ENCODE measurements at regions not wholly inside any gene's neighbourhood (a gene's known extent, or its start where the extent isn't known, plus 50 kb on each side); places are given as distances from the start of the nearest gene placed in this dataset.
A peak's percentile ranks its signal among the peaks of the same experiment; 100 is the strongest.

DNA sequence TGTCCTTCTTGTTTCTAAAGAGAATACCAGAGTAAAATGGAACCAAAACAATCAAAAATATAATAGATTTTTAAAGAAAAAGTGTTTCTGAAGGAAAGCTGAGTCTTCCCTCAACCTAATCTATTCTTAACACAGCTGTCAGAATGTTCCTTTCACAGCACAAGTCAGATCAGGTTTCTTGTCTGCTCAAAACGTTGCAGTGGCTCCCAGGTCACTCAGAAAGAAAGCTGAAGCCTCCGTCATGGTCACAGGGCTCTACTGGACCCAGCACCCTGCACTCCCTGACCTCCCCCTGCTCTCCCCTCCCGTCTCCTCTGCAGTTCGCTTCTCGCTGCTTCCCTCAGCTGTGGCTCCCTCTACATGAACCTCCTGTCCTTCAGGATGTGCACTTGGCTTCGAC lies 90.7 kb upstream of the PTPRM start:
- H3K23me2 ChIP-seq (ENCODE audit: insufficient read length, low read depth, low read length, poor library complexity, severe bottlenecking) = no peaks in the 10 kb centered on the region
- H4K20me1 ChIP-seq (ENCODE audit: control insufficient read depth, insufficient read depth, insufficient read length) = no peaks in the 10 kb centered on the region
- Mint-ChIP-seq H3K36me3 (ENCODE audit: insufficient read depth in 1 of 3, low read depth in 3 of 3) (no peaks in the 10 kb centered on the region), H3K27me3 (ENCODE audit: low read depth) (peaks cover 5% of the 10 kb centered on the region; the same call in 1 of the 2 replicates), H3K27ac (peak overlapping the region in 1 of 3 experiments; percentile 44; a peak in 1 of 7 replicates), H3K9me3 (no peaks in the 10 kb centered on the region), H3K4me3 (no peak overlapping the region), H3K4me1 (peaks cover 9 to 10% of the 10 kb centered on the region in 2 experiments)
- H3K14ac ChIP-seq (ENCODE audit: insufficient read depth, low read length) = no peak overlapping the region
- H2BK20ac ChIP-seq (ENCODE audit: low read depth, low read length, poor library complexity, severe bottlenecking) = no peak overlapping the region
- H2AK5ac ChIP-seq (ENCODE audit: insufficient read length, low read length) = no peak overlapping the region
- no peak overlapping the region for H2BK12ac ChIP-seq (ENCODE audit: insufficient read length, low read depth, low read length)
- no peaks in the 10 kb centered on the region for H3K79me2 ChIP-seq (ENCODE audit: insufficient read depth, low read length)
- no peak overlapping the region for H2BK15ac ChIP-seq (ENCODE audit: low read depth, low read length)
- H3K4me1 ChIP-seq (ENCODE audit: insufficient read depth, low read length) = no peaks in the 10 kb centered on the region; the same call in 1 of the 2 replicates
- no peak overlapping the region for H3K27ac ChIP-seq (ENCODE audit: insufficient read length, low read depth, low read length)
- H2AFZ ChIP-seq (ENCODE audit: low read length) = no peak overlapping the region
- H3K18ac ChIP-seq (ENCODE audit: insufficient read length, low read depth, low read length) = no peak overlapping the region
- WGBS (ENCODE audit: extremely low coverage, insufficient read length, low lambda C conversion rate) = no CpG with 5 or more reads among the region's 6 CpGs
- H3K9me3 ChIP-seq (ENCODE audit: control insufficient read depth, low read depth, low read length) = no peaks in the 10 kb centered on the region
- H4K5ac ChIP-seq (ENCODE audit: insufficient read length, low read depth, low read length) = no peak overlapping the region
- H3K23ac ChIP-seq (ENCODE audit: insufficient read length, low read depth, low read length) = no peak overlapping the region
- no peaks in the 10 kb centered on the region for H3K79me1 ChIP-seq (ENCODE audit: insufficient read depth, low read depth, low read length, poor library complexity, severe bottlenecking)
- no peak overlapping the region for H4K8ac ChIP-seq (replicated peaks; ENCODE audit: insufficient read length, low read depth, low read length)
- H3K4me2 ChIP-seq (ENCODE audit: insufficient read depth, insufficient read length, low read length) = no peak overlapping the region
- no peak overlapping the region for H3K9ac ChIP-seq (ENCODE audit: extremely low read depth, insufficient read length, low read length)
- H2BK120ac ChIP-seq (ENCODE audit: low read depth, low read length, poor library complexity, severe bottlenecking) = no peak overlapping the region
- DNase-seq = no peak
- H3K4ac ChIP-seq (ENCODE audit: low read depth, low read length) = no peak overlapping the region
- no peak overlapping the region for H4K91ac ChIP-seq (ENCODE audit: insufficient read length, low read depth, low read length)
- H3K27me3 ChIP-seq (ENCODE audit: insufficient read depth, low read length) = no peaks in the 10 kb centered on the region
- H3K56ac ChIP-seq (ENCODE audit: insufficient read length, low read depth, low read length) = no peak overlapping the region
- H3T11ph ChIP-seq (ENCODE audit: low read length) = no peak overlapping the region
- no peak for TF ChIP-seq CTCF (conservative IDR thresholded peaks at IDR 0.05)
- H2BK5ac ChIP-seq (ENCODE audit: insufficient read length, low read length) = no peak overlapping the region

All from H9 (cell line).